ENCODE measurements at regions not wholly inside any gene's neighbourhood (a gene's known extent, or its start where the extent isn't known, plus 50 kb on each side); places are given as distances from the start of the nearest gene placed in this dataset.
"Not testable (repeated sequence)": the region's sequence is repeated elsewhere in the genome, so short reads cannot be mapped to it uniquely, and the experiment has no call there.

DNA sequence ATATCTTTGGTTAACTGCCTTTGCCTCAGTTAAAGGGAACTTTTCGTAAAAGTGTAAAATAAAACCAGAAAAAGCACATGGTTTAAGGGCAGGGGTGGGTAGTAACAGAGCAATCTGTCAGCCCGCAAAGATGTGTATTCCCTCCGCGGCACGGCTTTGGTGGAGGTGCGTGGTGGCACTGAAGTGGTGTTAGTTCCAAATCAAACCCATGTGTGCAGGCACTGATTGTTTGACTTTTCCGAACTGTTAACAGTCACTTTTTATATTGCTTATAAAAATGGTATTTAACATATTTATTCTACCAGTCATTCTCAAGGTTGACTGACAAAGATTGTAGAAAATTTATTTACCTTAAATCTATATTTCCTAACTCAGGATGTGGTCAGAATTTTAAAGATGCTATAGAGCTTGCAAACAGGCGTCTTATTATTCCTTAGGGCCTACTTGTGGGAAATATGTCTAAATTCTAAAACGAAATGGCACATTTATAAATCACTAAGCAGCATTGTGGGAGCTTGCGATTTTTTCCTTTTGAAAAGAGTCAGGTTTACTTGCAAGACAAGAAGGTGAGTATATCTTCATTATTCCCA, 272.7 kb upstream of the PCDH18 start:
- DNase-seq (ENCODE audit: low spot score), result no peak
- in situ Hi-C loops (cut with HindIII; ENCODE audit: low sequenced_read_pairs), result no loop called here

DNA sequence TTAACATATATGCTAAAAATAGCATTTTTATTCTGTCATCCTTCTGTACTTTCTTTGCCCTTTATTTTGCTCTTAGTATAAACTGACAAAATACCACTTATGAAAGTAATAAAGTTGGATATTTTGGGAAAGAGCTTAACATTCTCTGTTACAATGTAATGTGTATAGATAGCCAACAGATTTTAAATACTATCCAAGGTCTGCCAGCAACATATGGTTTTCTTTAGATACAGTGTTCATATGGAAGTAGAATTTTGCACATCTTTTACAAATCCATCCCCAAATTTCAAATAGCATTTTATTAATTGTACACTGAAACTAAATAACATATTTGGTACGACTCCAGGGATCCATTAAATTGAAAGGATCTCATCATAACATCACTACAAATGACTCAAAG, 268.6 kb upstream of the PCDH18 start:
- in situ Hi-C loops (cut with HindIII; ENCODE audit: low sequenced_read_pairs), result no loop called here
- no peak for DNase-seq (ENCODE audit: low spot score)

DNA sequence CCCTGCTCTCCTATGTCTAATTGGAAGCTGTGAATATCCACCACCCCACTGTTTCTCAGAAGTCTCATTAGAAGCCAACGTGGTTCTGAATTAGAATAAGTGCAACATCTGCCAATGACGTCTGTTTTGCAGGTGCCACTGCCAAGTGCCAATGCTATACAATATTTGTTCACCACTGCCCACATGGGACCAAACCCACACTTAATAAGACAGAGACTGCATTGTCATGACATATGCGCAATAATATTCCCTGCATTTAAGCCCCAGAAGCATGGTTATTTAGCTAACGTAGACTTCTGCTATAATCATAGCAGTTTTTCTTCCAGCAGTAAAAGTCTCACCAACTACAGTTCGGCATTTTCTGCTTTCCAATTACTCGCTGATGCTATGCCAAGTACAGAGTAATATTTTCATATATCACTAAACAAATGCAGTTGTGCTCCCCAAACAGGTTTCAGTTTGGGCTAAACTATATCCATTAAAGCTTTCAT, 262.5 kb upstream of the PCDH18 start:
- in situ Hi-C loops (cut with HindIII; ENCODE audit: low sequenced_read_pairs), result no loop called here
- no peak for DNase-seq (ENCODE audit: low spot score)

DNA sequence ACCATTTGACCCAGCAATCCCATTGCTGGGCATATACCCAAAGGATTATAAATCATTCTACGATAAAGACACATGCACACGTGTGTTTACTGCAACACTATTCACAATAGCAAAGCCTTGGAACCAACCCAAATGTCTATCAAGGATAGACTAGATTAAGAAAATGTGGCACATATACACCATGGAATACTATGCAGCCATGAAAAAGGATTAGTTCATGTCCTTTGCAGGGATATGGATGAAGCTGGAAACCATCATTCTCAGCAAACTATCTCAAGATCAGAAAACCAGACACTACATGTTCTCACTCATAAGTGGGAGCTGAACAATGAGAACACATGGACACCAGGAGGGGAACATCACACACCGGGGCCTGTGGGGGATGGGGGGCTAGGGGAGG, 257.0 kb upstream of the PCDH18 start:
- in situ Hi-C loops (cut with HindIII; ENCODE audit: low sequenced_read_pairs); DNase-seq (ENCODE audit: low spot score): not testable (repeated sequence)

DNA sequence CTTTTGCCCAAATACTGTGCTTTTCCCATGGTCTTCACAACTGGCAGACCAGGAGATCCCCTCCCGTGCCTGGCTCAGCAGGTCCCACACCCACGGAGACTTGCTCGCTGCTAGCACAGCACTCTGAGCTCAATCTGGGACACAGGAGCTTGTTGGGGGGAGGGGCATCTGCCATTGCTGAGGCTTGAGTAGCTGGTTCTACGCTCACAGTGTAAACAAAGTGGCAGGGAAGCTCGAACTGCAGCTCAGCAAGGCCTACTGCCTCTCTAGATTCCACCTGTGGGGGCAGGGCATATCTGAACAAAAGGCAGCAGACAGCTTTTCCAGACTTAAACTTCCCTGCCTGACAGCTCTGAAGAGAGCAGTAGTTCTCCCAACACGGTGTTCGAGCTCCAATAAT, 251.6 kb upstream of the PCDH18 start:
- in situ Hi-C loops (cut with HindIII; ENCODE audit: low sequenced_read_pairs); DNase-seq (ENCODE audit: low spot score): not testable (repeated sequence)

DNA sequence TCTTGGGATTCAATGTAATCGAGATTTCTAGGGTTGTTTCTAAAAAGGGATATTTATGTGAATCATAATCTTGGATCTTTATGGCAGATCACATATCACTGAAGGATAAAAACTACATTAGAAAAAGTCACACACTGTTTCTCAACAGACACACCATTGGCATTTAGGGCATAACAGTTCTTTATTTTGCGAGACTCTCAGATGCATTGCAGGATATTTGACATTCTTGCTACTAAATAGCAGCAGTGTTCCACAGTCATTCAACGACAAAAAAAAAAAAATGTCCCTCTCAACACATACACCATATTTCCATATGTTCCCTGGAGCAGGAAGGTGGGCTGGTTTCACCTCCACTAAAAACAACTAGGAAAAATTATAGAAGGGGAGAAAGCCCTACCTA, 243.4 kb upstream of the PCDH18 start:
- no peak for DNase-seq (ENCODE audit: low spot score)
- in situ Hi-C loops (cut with HindIII; ENCODE audit: low sequenced_read_pairs), result no loop called here

DNA sequence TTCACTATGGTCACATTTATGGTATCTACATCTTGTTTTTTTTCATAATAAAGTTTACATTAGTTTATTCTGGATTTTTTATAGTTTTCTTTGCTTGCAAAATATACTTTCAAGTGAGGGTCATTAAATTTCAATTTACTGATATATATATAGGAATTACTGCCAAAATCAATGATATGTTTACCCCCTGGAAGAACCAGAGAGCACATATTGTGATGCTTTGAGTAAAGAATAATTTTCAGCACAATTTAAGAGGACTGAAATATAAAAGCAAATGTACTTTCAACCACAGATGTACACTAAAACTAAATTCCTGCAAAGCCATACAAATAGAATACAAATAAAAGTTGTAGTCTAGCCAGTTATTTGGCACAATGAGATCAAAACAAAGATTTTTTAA, 242.2 kb upstream of the PCDH18 start:
- no peak for DNase-seq (ENCODE audit: low spot score)
- in situ Hi-C loops (cut with HindIII; ENCODE audit: low sequenced_read_pairs), result no loop called here

DNA sequence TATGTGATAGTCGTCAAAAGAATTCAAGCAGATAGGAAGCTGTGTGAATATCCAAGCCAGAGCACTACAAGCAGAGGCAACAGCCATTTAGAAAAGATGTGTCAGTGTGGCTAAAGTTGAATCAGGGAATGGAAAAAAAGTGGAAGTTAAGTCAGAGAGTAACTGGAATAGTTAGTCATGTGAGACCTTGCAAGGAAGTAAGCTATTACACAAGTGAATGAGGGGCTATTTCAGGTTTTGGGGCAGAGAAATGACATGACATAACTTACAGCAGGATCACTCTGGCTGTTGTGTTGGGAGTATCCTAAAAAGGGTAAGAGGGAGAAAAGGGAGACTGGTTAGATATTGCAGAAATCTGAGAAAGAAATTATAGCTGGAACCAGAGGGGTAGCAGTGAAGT, 236.6 kb upstream of the PCDH18 start:
- DNase-seq (ENCODE audit: low spot score), result no peak
- in situ Hi-C loops (cut with HindIII; ENCODE audit: low sequenced_read_pairs), result no loop called here

DNA sequence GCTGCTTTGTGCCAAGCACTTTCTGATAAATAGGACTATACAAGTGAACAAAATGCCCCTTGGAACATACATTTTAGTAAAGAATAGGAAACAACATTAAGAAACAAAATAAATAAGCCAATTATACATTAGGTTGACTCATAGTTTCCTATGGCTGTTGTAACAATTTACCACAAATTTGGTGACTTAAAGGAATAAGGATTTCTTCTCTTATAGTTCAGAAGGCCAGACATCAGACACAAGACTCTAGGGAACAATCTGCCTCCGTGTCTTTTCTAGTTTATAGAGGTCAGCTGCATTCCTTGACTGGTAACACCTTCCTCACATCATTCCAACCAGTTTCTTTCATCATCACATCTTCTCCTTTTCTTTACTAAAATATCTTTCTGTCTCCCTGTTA, 235.9 kb upstream of the PCDH18 start:
- no peak for DNase-seq (ENCODE audit: low spot score)
- in situ Hi-C loops (cut with HindIII; ENCODE audit: low sequenced_read_pairs), result no loop called here

DNA sequence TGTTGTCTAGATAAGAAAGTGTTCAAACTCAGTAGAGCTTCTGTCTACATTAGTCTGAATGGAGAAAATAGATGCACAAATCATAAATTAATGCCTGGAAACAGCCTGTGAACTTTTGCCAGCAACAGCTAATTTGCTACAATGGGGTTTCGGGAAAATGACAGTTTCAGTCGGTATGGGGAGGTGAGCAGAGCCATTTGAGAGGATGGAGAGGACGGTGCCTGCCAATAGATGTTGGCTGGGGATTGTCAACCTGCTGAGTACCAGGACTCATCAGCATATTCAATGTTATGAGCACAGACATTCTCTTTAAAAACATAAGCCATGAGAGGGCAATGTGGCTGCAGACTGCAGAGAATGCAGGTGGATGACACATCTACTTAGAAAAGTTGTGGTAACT, 230.3 kb upstream of the PCDH18 start:
- DNase-seq (ENCODE audit: low spot score), result peak; percentile 9

DNA sequence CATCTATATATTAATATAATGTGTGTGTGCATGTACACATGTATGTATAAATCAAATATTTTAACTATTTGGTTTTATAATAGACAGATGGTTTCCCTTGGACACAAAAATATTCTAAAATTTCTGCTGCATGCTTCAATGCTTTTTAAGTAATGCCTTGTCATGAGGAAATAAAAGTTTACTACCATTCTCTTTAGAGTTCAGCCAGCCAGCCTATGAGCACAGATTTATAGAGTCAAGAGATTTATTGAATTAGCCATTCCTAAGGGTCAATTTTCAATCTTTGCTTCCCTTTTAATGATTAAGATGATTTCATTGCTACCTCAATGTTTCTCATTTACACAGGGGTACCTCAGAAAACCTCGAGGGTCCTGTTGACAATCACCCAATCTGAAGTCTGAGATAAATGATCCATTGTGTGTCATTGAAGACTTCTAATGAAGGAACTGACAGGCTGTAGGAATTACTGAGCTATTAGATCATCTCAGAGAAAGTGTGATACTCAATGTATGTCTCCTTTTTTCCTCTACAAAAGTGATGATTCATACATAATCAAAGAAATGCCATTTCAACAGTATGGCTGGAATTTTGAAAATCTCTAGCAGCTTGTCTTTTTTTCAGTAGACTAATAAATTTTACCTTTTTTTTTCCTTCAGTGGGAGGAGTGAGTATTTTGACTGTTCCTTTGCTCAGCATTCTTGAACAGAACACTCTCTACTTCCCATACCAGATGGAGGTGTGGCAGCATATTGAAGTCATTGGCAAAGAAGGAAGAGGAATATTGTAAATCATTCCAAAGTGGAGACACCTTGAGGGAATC, 222.6 kb upstream of the PCDH18 start:
- in situ Hi-C loops (cut with HindIII; ENCODE audit: low sequenced_read_pairs), result no loop called here
- no peak for DNase-seq (ENCODE audit: low spot score)

More for the DNA sequence above, 230.3 kb upstream of the PCDH18 start:
- in situ Hi-C loops (cut with HindIII; ENCODE audit: low sequenced_read_pairs), result no loop called here

DNA sequence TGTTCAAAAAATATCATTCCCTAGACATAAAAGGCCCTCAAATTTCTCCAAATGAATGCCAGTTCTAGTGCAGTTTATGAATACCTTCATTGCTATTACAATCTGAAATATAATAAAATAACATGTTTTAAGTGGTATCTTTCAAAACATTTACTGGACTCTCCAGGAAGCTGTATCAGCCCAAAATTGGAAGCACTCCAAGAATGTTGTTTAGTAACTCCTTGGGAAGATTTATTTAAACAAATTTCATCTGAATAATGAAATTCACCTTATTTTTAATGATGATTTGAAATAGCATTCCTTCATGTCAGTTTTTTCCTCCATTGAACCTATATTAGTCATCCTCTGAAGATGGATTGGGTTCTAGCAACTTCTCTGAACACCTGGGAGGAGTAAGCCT, 217.2 kb upstream of the PCDH18 start:
- in situ Hi-C loops (cut with HindIII; ENCODE audit: low sequenced_read_pairs), result no loop called here
- no peak for DNase-seq (ENCODE audit: low spot score)

DNA sequence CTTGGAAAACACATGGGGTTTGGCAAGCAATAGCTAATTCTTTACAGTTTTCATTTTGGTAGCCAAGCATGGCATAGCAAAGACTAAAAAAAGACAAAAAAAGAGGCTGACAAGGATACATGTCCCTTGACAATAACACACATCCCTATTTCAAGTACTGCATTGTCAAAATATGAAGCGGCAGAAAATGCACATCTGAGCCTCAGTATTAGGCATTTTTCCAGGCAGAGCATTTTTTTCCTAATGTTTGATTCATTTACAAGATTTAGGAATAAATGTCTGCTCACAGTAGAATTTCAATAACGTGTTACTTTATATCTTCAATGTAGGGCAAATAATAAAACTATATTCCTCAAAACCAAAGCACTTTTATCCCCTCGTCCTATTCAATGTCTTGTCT, 216.3 kb upstream of the PCDH18 start:
- no peak for DNase-seq (ENCODE audit: low spot score)
- in situ Hi-C loops (cut with HindIII; ENCODE audit: low sequenced_read_pairs), result no loop called here

DNA sequence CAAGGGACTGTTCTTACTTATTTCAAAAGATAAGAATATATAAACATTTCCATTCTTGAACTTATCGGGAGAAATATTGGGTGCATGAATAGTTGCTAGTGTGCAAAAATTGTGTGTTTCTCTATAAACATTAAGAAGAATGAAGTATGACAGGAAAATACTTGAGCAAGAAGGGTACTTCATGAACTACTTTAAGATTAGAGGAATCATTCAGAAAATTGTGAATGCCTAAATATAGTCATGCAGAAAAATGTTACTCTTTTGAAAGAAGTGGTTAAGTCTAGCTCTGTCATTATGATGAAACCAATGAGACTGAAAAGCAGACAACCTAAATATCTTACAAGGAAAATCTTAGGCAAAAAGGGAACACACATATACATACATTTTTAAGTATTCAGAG, 207.8 kb upstream of the PCDH18 start:
- in situ Hi-C loops (cut with HindIII; ENCODE audit: low sequenced_read_pairs), result no loop called here
- no peak for DNase-seq (ENCODE audit: low spot score)

DNA sequence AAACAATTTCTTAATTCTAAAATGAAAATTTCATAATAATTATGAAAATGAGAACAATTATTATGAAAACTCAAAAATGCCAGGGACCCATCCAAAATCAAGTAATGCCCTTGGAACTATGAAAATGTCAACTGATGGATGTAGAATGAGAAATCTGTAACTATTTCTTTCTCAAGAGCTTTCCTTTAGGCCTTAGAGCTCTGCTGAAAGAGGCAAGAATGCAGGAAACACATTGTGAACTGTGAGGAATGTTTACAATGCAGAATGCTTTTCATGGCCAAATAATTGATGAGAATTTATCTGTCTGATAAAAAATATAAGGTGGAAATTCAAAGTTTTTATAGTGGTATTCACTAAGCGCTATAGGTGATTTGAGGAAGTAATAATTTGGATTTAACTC, 207.1 kb upstream of the PCDH18 start:
- in situ Hi-C loops (cut with HindIII; ENCODE audit: low sequenced_read_pairs), result no loop called here
- DNase-seq (ENCODE audit: low spot score), result no peak

DNA sequence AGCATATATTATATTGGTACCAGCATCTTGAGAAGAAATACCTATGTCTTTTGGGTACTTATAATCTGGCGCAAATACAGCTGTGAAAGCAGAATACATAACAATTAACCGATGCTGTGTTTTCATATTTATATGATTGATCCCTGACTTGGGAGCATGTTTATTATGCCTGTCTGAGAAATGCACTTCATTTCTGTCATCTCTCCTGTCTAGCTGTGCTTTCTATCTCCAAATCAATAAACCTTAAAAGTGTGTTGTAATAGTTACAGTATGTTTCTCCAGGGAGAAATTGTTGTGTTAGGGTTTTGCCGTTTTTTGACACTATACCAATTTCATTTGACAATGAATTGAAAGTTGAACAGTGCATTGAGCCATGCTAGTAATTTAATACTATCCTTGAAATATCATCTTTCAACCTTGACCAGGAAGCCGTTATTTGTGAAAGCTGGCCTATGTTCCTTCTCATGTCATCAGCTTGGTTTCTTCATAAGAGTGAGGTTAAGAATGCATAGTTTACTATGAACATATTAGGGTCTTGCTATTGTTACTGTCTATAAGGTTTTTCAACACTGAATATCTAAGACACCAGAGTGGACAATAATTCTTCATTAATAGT, 206.2 kb upstream of the PCDH18 start:
- in situ Hi-C loops (cut with HindIII; ENCODE audit: low sequenced_read_pairs), result no loop called here
- no peak for DNase-seq (ENCODE audit: low spot score)

DNA sequence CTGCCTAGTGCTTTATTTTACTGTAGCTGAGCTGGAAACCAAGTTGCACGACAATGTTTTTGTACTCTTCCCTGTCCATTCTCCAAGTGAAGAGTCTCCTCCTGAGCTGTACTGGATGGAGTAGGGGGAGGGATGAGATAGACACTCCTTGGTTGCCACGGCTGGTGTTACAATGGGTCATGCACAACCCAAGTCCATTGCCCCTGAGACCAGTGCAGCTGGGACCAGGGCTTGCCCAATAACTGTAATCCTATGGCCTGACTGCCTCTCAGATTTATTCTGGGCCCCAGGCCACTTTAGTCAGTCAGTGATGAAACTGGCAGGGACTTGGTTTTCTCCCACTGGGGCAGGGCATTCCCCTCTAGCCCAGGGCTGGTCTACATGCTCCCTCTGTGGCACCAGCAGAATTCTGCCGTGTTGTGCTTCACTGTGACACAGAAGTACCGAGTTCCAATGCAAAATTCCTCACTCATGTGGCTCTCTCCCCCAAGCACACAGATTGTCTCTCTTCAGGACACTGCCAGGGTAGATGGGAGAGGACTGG, 203.3 kb upstream of the PCDH18 start:
- DNase-seq (ENCODE audit: low spot score), result no peak
- in situ Hi-C loops (cut with HindIII; ENCODE audit: low sequenced_read_pairs), result no loop called here

DNA sequence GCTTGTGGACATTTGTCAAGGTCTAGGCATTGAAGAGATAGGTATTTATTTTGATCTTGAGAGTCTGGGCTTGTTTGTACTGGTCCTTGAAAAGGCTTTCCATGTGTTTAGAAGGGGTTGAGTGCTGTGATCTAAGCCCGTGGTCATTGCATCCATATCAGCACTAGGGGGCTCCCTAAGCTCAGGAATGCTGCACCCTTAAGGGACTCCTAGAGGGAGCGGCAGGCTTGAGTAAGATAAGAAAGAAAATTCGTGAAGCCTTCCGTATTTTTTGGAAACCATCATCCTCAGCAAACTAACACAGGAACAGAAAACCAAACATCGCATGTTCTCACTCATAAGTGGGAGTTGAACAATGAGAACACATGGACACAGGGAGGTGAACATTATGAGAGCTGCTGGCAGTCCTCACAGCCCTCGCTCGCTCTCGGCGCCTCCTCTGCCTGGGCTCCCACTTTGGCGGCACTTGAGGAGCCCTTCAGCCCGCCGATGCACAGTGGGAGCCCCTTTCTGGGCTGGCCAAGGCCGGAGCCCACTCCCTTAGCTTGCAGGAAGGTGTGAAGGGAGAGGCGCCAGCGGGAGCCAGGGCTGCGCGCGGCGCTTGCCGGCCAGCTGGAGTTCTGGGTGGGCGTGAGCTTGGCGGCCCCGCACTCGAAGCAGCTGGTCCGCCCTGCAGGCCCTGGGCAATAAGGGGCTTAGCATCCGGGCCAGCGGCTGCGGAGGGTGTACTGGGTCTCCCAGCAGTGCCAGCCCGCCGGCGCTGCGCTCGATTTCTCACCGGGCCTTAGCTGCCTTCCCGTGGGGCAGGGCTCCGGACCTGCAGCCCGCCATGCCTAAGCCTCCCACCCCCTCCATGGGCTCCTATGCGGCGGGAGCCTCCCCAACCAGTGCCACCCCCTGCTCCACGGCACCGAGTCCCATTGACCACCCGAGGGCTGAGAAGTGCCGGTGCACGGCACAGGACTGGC, 201.2 kb upstream of the PCDH18 start:
- DNase-seq (ENCODE audit: low spot score), result peak; percentile 30
- in situ Hi-C loops (cut with HindIII; ENCODE audit: low sequenced_read_pairs), result not testable (repeated sequence)

DNA sequence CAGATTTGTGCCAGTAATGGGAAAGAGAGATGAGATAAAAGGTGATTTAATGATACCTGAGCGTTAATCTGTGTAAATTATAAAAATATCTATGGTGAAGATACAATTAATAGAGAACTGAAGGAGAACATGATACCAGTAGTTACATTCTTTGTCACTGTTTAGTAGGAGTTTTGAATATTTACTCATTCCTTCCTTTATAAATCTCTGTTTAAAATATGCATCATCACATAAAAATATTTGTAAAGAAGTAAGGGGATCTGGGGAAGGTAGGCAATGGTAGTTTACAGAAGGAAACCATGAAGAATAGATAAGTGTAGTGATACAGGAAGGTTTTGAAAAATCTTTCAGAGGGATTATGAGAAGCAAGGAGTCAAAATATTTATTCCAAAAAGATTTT, 190.6 kb upstream of the PCDH18 start:
- DNase-seq (ENCODE audit: low spot score), result no peak
- in situ Hi-C loops (cut with HindIII; ENCODE audit: low sequenced_read_pairs), result no loop called here

All from G401 (cell line).